ENCODE measurements at regions not wholly inside any gene's neighbourhood (a gene's known extent, or its start where the extent isn't known, plus 50 kb on each side); places are given as distances from the start of the nearest gene placed in this dataset.

DNA sequence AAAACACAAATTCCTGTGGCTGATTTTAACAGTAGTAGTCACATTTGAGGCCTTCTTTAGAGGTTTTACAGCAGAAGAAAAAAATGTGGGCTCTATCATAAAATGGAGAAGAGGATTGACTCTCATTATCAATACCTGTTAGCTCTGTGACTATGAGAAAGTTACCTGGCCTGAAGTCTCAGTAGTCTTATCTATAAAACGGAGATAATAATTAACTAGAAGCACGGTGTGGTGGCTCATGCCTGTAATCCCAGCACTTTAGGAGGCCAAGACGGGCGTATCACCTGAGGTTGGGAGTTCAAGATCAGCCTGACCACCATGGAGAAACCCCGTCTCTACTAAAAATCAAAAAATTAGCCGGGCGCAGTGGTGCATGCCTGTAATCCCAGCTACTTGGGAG lies 90.4 kb upstream of the PLPPR4 start:
- DNase-seq (no peak), ATAC-seq (no peak)
- intact Hi-C loops (cut with DNase I, micrococcal nuclease) = loop anchor here in 1 of 2 donors (10.0 kb wide), 1 partner anchor 379 kb away; no protein-coding TSS in a partner anchor
- no peaks in the 10 kb centered on the region for H3K4me1 ChIP-seq (ENCODE audit: low read depth)
- no peak overlapping the region for H3K4me3 ChIP-seq
- no peaks in the 10 kb centered on the region for H3K9me3 ChIP-seq
- H3K36me3 ChIP-seq (ENCODE audit: low read depth) = no peaks in the 10 kb centered on the region
- TF ChIP-seq, protein P1, sequence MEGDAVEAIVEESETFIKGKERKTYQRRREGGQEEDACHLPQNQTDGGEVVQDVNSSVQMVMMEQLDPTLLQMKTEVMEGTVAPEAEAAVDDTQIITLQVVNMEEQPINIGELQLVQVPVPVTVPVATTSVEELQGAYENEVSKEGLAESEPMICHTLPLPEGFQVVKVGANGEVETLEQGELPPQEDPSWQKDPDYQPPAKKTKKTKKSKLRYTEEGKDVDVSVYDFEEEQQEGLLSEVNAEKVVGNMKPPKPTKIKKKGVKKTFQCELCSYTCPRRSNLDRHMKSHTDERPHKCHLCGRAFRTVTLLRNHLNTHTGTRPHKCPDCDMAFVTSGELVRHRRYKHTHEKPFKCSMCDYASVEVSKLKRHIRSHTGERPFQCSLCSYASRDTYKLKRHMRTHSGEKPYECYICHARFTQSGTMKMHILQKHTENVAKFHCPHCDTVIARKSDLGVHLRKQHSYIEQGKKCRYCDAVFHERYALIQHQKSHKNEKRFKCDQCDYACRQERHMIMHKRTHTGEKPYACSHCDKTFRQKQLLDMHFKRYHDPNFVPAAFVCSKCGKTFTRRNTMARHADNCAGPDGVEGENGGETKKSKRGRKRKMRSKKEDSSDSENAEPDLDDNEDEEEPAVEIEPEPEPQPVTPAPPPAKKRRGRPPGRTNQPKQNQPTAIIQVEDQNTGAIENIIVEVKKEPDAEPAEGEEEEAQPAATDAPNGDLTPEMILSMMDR (IDR thresholded peaks at IDR 0.05) = no peak

DNA sequence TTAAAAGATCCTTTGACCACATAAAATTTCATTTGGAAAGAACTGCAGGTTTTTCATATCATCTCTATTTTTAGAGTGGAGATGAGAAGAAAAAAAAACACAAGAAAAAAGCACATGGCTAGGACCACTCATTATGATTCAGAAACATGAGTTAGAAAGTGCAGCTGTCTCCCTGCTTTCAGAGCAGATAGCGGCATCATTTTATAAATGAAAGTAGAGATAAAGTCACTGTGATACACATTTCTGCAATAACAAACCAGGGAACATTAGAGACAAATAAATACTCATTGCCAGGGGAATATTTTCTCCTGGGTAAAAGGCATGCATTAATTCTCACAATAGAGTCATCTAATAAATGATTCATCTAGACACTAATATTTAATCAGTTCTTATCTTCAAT lies 87.5 kb upstream of the PLPPR4 start:
- ATAC-seq (no peak), DNase-seq (no peak)
- H3K36me3 ChIP-seq (ENCODE audit: low read depth) = no peaks in the 10 kb centered on the region
- intact Hi-C loops (cut with DNase I, micrococcal nuclease) = loop anchor here in 1 of 2 donors (10.0 kb wide), 1 partner anchor 382 kb away; no protein-coding TSS in a partner anchor
- no peaks in the 10 kb centered on the region for H3K9me3 ChIP-seq
- H3K4me1 ChIP-seq (ENCODE audit: low read depth) = no peaks in the 10 kb centered on the region
- TF ChIP-seq, protein P1 (IDR thresholded peaks at IDR 0.05) = no peak
- no peak overlapping the region for H3K4me3 ChIP-seq

DNA sequence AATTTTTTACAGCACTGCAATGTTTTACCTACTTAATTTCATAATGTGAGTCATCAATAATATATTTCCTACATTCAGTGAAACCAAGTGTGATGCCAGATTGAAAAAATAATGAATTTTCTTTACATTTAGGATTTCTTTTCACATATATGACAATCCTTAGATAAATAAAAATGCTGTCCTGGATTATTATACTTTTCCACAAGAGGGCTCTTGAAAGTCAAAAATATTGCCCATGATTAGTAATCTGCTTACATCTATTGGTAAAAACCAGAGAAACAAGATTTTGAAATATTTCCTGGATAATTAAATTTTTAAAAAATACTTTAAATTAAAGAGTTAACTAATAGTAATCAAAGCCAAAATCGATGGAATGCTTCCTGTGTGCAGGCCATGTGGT lies 86.8 kb upstream of the PLPPR4 start:
- intact Hi-C loops (cut with DNase I, micrococcal nuclease) = loop anchor here in 1 of 2 donors (10.0 kb wide), 1 partner anchor 383 kb away; no protein-coding TSS in a partner anchor
- Histone ChIP-seq H3K36me3 (ENCODE audit: low read depth) (no peaks in the 10 kb centered on the region), H3K4me1 (ENCODE audit: low read depth) (no peaks in the 10 kb centered on the region), H3K9me3 (no peaks in the 10 kb centered on the region), H3K4me3 (no peak overlapping the region)
- DNase-seq = no peak
- ATAC-seq = no peak
- TF ChIP-seq, protein P1 (IDR thresholded peaks at IDR 0.05) = no peak

DNA sequence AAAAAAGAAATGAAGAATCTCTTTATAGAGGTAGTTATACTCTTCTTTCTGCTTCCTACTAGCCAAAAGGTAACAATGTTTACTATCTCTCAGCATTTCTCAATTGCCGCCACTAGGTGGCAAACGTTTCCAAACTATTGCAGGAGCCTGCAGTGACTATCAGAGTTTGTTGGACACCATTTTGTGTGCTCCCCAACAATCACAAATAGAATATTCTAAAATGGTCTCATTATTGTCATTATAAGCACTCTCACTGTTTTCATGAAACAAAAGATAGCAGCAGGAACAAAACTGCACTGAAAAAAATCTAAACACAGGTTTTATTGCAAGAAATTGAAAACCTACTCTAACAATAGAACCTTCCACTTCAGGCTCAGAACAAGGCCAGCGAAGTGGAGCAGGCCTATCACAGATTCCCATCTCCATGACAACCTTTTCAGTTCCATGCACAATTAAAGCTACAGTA lies 83.9 kb upstream of the PLPPR4 start:
- H3K4me1 ChIP-seq (ENCODE audit: low read depth) = no peaks in the 10 kb centered on the region
- peak; percentile 89 for ATAC-seq
- no peak overlapping the region for H3K4me3 ChIP-seq
- TF ChIP-seq, protein P1 (IDR thresholded peaks at IDR 0.05) = peak; percentile 62
- intact Hi-C loops (cut with DNase I, micrococcal nuclease) = no loop called here
- no peaks in the 10 kb centered on the region for H3K9me3 ChIP-seq
- DNase-seq = peak in 2 of 3 donors; percentile 38 to 90
- no peaks in the 10 kb centered on the region for H3K36me3 ChIP-seq (ENCODE audit: low read depth)

DNA sequence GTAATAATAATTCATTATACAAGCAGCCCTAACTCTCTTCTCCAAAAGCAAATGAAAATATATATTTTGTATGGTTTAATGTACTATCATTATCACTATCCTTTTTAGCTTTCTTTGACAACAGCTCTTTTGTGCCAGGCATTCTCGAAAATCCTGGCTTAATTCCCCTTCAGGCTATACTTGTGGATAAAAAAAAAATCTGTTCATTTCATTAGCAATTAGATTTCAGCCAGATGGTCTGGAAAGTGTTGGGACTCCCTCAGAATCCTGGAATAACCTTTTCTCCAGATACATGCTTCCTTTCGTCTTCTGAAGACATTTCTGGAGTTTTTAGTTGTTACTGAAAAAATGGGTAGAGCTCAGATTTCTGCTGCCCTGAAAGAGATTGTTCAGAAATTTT lies 83.4 kb upstream of the PLPPR4 start:
- no peaks in the 10 kb centered on the region for H3K36me3 ChIP-seq (ENCODE audit: low read depth)
- TF ChIP-seq, protein P1 (IDR thresholded peaks at IDR 0.05) = no peak
- no peaks in the 10 kb centered on the region for H3K4me1 ChIP-seq (ENCODE audit: low read depth)
- no peak overlapping the region for H3K4me3 ChIP-seq
- intact Hi-C loops (cut with DNase I, micrococcal nuclease) = no loop called here
- H3K9me3 ChIP-seq = no peaks in the 10 kb centered on the region
- no peak for ATAC-seq
- DNase-seq = no peak

DNA sequence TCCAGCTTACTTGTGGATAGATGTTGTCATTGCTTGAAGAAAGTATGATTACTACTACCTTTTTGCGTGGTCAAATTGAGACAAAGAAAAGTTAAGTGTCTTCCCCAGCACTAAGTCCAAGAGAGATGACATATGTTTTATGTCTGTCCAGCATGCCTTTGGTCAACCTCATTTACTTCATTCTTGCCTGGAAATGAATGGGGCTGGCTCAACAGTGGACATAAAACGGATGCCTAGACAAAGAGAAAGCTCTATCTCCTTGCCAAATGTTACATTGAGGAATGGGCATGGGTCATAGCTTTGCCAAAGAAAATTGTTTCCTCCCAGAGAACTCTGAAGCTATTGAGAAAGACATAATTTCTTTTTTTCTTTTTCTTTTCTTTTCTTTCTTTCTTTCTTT lies 82.4 kb upstream of the PLPPR4 start:
- Histone ChIP-seq H3K4me3 (no peak overlapping the region), H3K9me3 (no peaks in the 10 kb centered on the region), H3K36me3 (ENCODE audit: low read depth) (no peaks in the 10 kb centered on the region), H3K4me1 (ENCODE audit: low read depth) (no peaks in the 10 kb centered on the region)
- intact Hi-C loops (cut with DNase I, micrococcal nuclease) = no loop called here
- TF ChIP-seq, protein P1 (IDR thresholded peaks at IDR 0.05) = no peak
- no peak for ATAC-seq
- DNase-seq = no peak
